GM23338 (cell line): ENCODE measurements at regions not wholly inside any gene's neighbourhood (a gene's known extent, or its start where the extent isn't known, plus 50 kb on each side); places are given as distances from the start of the nearest gene placed in this dataset.

ENCODE experiments used
- ATAC-seq: fragments of 200-7000 bp; cut with Tn5 transposase; 3 replicates; pipeline ENCODE4 v1.9.1; 2020
- DNase-seq: peaks from one replicate; pipeline ENCODE4 v3.0.0-alpha.2; 2015; ENCODE audit warnings: low spot score
- H2AFZ ChIP-seq: fragments of 200-600 bp; sonication (generic); 2 replicates; pipeline ENCODE4 v1.8.0; 2016; ENCODE audit warnings: antibody characterized with exemption, mild to moderate bottlenecking, moderate library complexity
- H3F3A ChIP-seq: fragments of 200-600 bp; sonication (generic); replicated peaks from 2 replicates; pipeline ENCODE4 v1.8.0; 2017; ENCODE audit warnings: antibody characterized with exemption, mixed run types, low read depth
- H3K27ac ChIP-seq: fragments of 200-600 bp; sonication (generic); 2 replicates; pipeline ENCODE4 v1.6.1; 2016; ENCODE audit warnings: low read depth
- H3K27me3 ChIP-seq: fragments of 200-600 bp; sonication (generic); 2 replicates; pipeline ENCODE4 v1.8.0; 2016; ENCODE audit warnings: mild to moderate bottlenecking, mixed run types, moderate library complexity; ENCODE audit not compliant: insufficient read depth
- H3K36me3 ChIP-seq: fragments of 200-600 bp; sonication (generic); 2 replicates; pipeline ENCODE4 v1.8.0; 2016; ENCODE audit warnings: mild to moderate bottlenecking; ENCODE audit not compliant: insufficient read depth
- H3K4me1 ChIP-seq: fragments of 200-600 bp; sonication (generic); 2 replicates; pipeline ENCODE4 v1.8.0; 2016; ENCODE audit warnings: mild to moderate bottlenecking, moderate library complexity; ENCODE audit not compliant: insufficient read depth
- H3K4me2 ChIP-seq: fragments of 200-600 bp; sonication (generic); 2 replicates; pipeline ENCODE4 v1.7.1; 2017; ENCODE audit warnings: mixed run types
- H3K4me3 ChIP-seq: fragments of 200-600 bp; sonication (generic); 2 replicates; pipeline ENCODE4 v1.6.1; 2016; ENCODE audit warnings: mixed run types
- H3K79me2 ChIP-seq: fragments of 200-600 bp; sonication (generic); replicated peaks from 2 replicates; pipeline ENCODE4 v1.8.0; 2017; ENCODE audit warnings: mild to moderate bottlenecking; ENCODE audit not compliant: insufficient read depth
- H3K9me2 ChIP-seq: fragments of 200-600 bp; sonication (generic); 2 replicates; pipeline ENCODE4 v1.8.0; 2017; ENCODE audit not compliant: insufficient read depth
- H4K20me1 ChIP-seq: fragments of 200-600 bp; sonication (generic); replicated peaks from 2 replicates; pipeline ENCODE4 v1.8.0; 2017; ENCODE audit warnings: mild to moderate bottlenecking; ENCODE audit not compliant: insufficient read depth
- H3K27ac Mint-ChIP-seq: 2 replicates; pipeline ENCODE4 v1.8.0; 2020; ENCODE audit warnings: inconsistent platforms, mild to moderate bottlenecking, moderate library complexity, mixed read lengths
- H3K27me3 Mint-ChIP-seq: 3 replicates; pipeline ENCODE4 v1.8.0; 2022; ENCODE audit warnings: low read depth, mild to moderate bottlenecking, moderate library complexity, mixed read lengths, inconsistent platforms; ENCODE audit not compliant: insufficient read depth, poor library complexity
- H3K36me3 Mint-ChIP-seq: 3 replicates; pipeline ENCODE4 v1.8.0; 2021; ENCODE audit warnings: low read depth, mild to moderate bottlenecking, inconsistent platforms, moderate library complexity, mixed read lengths
- H3K4me1 Mint-ChIP-seq: 3 replicates; pipeline ENCODE4 v1.8.0; 2020; ENCODE audit warnings: mild to moderate bottlenecking, inconsistent platforms, mixed read lengths
- H3K4me3 Mint-ChIP-seq: 3 replicates; pipeline ENCODE4 v1.8.0; 2021; ENCODE audit warnings: moderate library complexity, mild to moderate bottlenecking, inconsistent platforms, mixed read lengths
- H3K9me3 Mint-ChIP-seq: 3 replicates; pipeline ENCODE4 v1.8.0; 2020; ENCODE audit warnings: moderate library complexity, mild to moderate bottlenecking, inconsistent platforms, mixed read lengths
- CREB1 ChIP-seq: fragments of 250-450 bp; sonication (Bioruptor Pico); IDR thresholded peaks from 2 replicates; pipeline ENCODE4 v1.5.0; 2020; ENCODE audit warnings: low read depth, mild to moderate bottlenecking, moderate library complexity
- CTCF ChIP-seq, 2 experiments: fragments of 200-600 bp in 1 of 2; sonication (generic) in 1 of 2; conservative IDR thresholded peaks; 2 replicates each; pipeline versions ENCODE4 v1.5.1 to v1.6.1; 2016 to 2017; ENCODE audit warnings: antibody characterized with exemption in 2 of 2, low read depth in 2 of 2, mild to moderate bottlenecking in 2 of 2, moderate library complexity in 1 of 2
- EZH2 ChIP-seq: fragments of 200-600 bp; sonication (generic); IDR thresholded peaks from one replicate; pipeline ENCODE4 v1.8.0; 2017; ENCODE audit warnings: antibody characterized with exemption, mild to moderate bottlenecking, low read depth; ENCODE audit not compliant: unreplicated experiment
- EZH2phosphoT487 ChIP-seq: fragments of 200-600 bp; sonication (generic); IDR thresholded peaks from one replicate; pipeline ENCODE4 v1.8.1; 2018; ENCODE audit warnings: antibody characterized with exemption; ENCODE audit not compliant: unreplicated experiment
- JUNB ChIP-seq: IDR thresholded peaks from one replicate; pipeline ENCODE4 v1.6.1; 2016; ENCODE audit warnings: antibody characterized with exemption; ENCODE audit not compliant: unreplicated experiment
- NANOG ChIP-seq: IDR thresholded peaks from 2 replicates; pipeline ENCODE4 v1.6.1; 2016; ENCODE audit warnings: antibody characterized with exemption, borderline replicate concordance
- POLR2AphosphoS5 ChIP-seq: IDR thresholded peaks from 2 replicates; pipeline ENCODE4 v1.6.1; 2016; ENCODE audit warnings: antibody characterized with exemption, low read depth
- STAT1 ChIP-seq: IDR thresholded peaks from one replicate; pipeline ENCODE4 v1.6.1; 2016; ENCODE audit warnings: antibody characterized with exemption; ENCODE audit not compliant: unreplicated experiment
- ZNF114 ChIP-seq: fragments of 250-450 bp; sonication (Bioruptor Pico); IDR thresholded peaks from 2 replicates; pipeline ENCODE4 v1.5.0; 2020; ENCODE audit warnings: mild to moderate bottlenecking, moderate library complexity
- ZNF331 ChIP-seq: fragments of 250-450 bp; sonication (Bioruptor Pico); IDR thresholded peaks from 2 replicates; pipeline ENCODE4 v1.5.0; 2020; ENCODE audit warnings: low read depth, mild to moderate bottlenecking, moderate library complexity
- TF ChIP-seq, protein P1 (sequence below): IDR thresholded peaks from one replicate; pipeline ENCODE4 v1.6.1; 2018; ENCODE audit warnings: antibody characterized with exemption; ENCODE audit not compliant: unreplicated experiment
- TF ChIP-seq, protein P2 (sequence below): IDR thresholded peaks from 2 replicates; pipeline ENCODE4 v1.6.1; 2016; ENCODE audit warnings: antibody characterized with exemption

GRCh38 chr2:41678639-41679038, 369.2 kb upstream of the PKDCC start:
- Mint-ChIP-seq H3K9me3 (no peaks in the 10 kb centered on the region), H3K27me3 (no peaks in the 10 kb centered on the region), H3K27ac (no peak overlapping the region), H3K4me1 (no peaks in the 10 kb centered on the region), H3K36me3 (no peaks in the 10 kb centered on the region), H3K4me3 (no peak overlapping the region)
- DNase-seq (no peak), ATAC-seq (no peak)
- H3K4me2 ChIP-seq, result no peak overlapping the region
- no peaks in the 10 kb centered on the region for H4K20me1 ChIP-seq
- no peak overlapping the region for H3K4me3 ChIP-seq
- TF ChIP-seq JUNB (no peak), ZNF114 (no peak), CREB1 (no peak), STAT1 (no peak), NANOG (no peak), EZH2phosphoT487 (no peak), EZH2 (no peak)
- TF ChIP-seq, protein P1, sequence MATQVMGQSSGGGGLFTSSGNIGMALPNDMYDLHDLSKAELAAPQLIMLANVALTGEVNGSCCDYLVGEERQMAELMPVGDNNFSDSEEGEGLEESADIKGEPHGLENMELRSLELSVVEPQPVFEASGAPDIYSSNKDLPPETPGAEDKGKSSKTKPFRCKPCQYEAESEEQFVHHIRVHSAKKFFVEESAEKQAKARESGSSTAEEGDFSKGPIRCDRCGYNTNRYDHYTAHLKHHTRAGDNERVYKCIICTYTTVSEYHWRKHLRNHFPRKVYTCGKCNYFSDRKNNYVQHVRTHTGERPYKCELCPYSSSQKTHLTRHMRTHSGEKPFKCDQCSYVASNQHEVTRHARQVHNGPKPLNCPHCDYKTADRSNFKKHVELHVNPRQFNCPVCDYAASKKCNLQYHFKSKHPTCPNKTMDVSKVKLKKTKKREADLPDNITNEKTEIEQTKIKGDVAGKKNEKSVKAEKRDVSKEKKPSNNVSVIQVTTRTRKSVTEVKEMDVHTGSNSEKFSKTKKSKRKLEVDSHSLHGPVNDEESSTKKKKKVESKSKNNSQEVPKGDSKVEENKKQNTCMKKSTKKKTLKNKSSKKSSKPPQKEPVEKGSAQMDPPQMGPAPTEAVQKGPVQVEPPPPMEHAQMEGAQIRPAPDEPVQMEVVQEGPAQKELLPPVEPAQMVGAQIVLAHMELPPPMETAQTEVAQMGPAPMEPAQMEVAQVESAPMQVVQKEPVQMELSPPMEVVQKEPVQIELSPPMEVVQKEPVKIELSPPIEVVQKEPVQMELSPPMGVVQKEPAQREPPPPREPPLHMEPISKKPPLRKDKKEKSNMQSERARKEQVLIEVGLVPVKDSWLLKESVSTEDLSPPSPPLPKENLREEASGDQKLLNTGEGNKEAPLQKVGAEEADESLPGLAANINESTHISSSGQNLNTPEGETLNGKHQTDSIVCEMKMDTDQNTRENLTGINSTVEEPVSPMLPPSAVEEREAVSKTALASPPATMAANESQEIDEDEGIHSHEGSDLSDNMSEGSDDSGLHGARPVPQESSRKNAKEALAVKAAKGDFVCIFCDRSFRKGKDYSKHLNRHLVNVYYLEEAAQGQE, result no peak
- no peak overlapping the region for H2AFZ ChIP-seq
- no peaks in the 10 kb centered on the region for H3K36me3 ChIP-seq
- no peak overlapping the region for H3K27ac ChIP-seq
- no peaks in the 10 kb centered on the region for H3F3A ChIP-seq
- no peaks in the 10 kb centered on the region for H3K4me1 ChIP-seq
- H3K79me2 ChIP-seq, result no peaks in the 10 kb centered on the region
- H3K9me2 ChIP-seq, result no peaks in the 10 kb centered on the region
- no peaks in the 10 kb centered on the region for H3K27me3 ChIP-seq

DNA sequence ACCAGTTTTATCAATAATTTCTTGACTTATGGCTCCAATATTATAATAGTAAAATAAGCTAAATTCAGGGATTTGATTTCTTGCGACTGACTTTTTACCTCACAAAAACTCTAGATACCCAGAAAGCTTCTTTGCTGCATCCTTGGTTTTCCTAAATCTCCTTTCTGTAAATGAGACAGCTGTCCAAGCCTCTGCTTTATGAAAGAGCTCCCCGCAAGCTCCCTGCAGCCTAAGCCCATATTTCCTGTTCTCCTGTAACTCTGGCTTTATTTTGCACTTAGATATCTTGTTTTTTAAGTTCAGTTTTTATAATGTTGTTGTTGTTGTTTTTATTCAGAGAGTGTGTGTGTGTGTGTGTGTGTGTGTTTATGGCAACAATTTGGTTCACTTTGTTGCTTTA, 361.7 kb upstream of the PKDCC start:
- Histone ChIP-seq H4K20me1 (no peaks in the 10 kb centered on the region), H3K36me3 (no peaks in the 10 kb centered on the region), H3K27me3 (no peaks in the 10 kb centered on the region), H3K27ac (no peak overlapping the region), H3K4me2 (no peak overlapping the region), H3K4me1 (peaks cover 7% of the 10 kb centered on the region; the same call in 1 of the 2 replicates), H3F3A (no peaks in the 10 kb centered on the region), H2AFZ (peak overlapping the region; percentile 8; the same call in 1 of the 2 replicates), H3K79me2 (no peaks in the 10 kb centered on the region), H3K9me2 (no peaks in the 10 kb centered on the region), H3K4me3 (no peak overlapping the region)
- no peak for DNase-seq
- peaks cover 3% of the 10 kb centered on the region for H3K4me1 Mint-ChIP-seq
- no peak overlapping the region for H3K27ac Mint-ChIP-seq
- H3K36me3 Mint-ChIP-seq, result peaks cover 3% of the 10 kb centered on the region
- H3K4me3 Mint-ChIP-seq, result no peak overlapping the region
- ATAC-seq, result no peak
- no peaks in the 10 kb centered on the region for H3K27me3 Mint-ChIP-seq
- H3K9me3 Mint-ChIP-seq, result no peaks in the 10 kb centered on the region; the same call in 2 of the 3 replicates
- TF ChIP-seq, protein P2, sequence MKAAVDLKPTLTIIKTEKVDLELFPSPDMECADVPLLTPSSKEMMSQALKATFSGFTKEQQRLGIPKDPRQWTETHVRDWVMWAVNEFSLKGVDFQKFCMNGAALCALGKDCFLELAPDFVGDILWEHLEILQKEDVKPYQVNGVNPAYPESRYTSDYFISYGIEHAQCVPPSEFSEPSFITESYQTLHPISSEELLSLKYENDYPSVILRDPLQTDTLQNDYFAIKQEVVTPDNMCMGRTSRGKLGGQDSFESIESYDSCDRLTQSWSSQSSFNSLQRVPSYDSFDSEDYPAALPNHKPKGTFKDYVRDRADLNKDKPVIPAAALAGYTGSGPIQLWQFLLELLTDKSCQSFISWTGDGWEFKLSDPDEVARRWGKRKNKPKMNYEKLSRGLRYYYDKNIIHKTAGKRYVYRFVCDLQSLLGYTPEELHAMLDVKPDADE, result no peak
- TF ChIP-seq, protein P1, result no peak
- TF ChIP-seq NANOG, result no peak
- TF ChIP-seq CTCF (conservative IDR thresholded peaks at IDR 0.05; ENCODE audit: low read depth in 2 of 2), result no peak
- no peak for TF ChIP-seq EZH2
- TF ChIP-seq EZH2phosphoT487, result no peak
- TF ChIP-seq CREB1, result no peak
- TF ChIP-seq ZNF331, result no peak
- no peak for TF ChIP-seq JUNB
- TF ChIP-seq POLR2AphosphoS5, result no peak
- no peak for TF ChIP-seq ZNF114
- no peak for TF ChIP-seq STAT1
